GM12878 (cell line): ENCODE measurements at regions not wholly inside any gene's neighbourhood (a gene's known extent, or its start where the extent isn't known, plus 50 kb on each side); places are given as distances from the start of the nearest gene placed in this dataset.

Experiments
- ATAC-seq: fragments of 200-7000 bp; cut with Tn5 transposase; 3 replicates; pipeline ENCODE4 v1.9.1; 2020; ENCODE audit warnings: mild to moderate bottlenecking, moderate library complexity
- BruUV-seq: library from RNA; stranded (reverse); fragments of 400-500 nt; replicated peaks from 2 replicates; lab custom pipeline; 2021; lab: Mats Ljungman, UMichigan
- CTCF ChIA-PET: fragments of 300-600 bp; sonication (Branson Sonifier 250); formaldehyde crosslinking; extraction: SDS; loops from one replicate; lab custom pipeline; 2021; ENCODE audit warnings: inconsistent platforms; lab: Yijun Ruan, JAX
- POLR2A ChIA-PET: fragments of 350-600 bp; formaldehyde crosslinking; extraction: SDS; loops from one replicate; lab custom pipeline; 2021; ENCODE audit warnings: inconsistent platforms; lab: Charles Lee
- RAD21 ChIA-PET: fragments of 300-600 bp; sonication (Branson Sonifier 250); formaldehyde crosslinking; loops from one replicate; lab custom pipeline; 2023; ENCODE audit warnings: antibody characterized with exemption; ENCODE audit not compliant: unreplicated experiment; lab: Charles Lee
- SMC1A ChIA-PET: fragments of 300-600 bp; sonication (Branson Sonifier 250); formaldehyde crosslinking; loops from one replicate; lab custom pipeline; 2023; ENCODE audit not compliant: unreplicated experiment, uncharacterized antibody; lab: Charles Lee
- DNase-seq: peaks from one replicate; pipeline ENCODE4 v3.0.0-alpha.2; 2011; ENCODE audit warnings: low read depth, low spot score
- FAIRE-seq: peaks from 3 replicates; lab custom pipeline; 2011; peaks lifted over from hg19 to GRCh38; lab: Jason Lieb, UNC
- H2AFZ ChIP-seq: 2 replicates; pipeline ENCODE4 v1.6.0; 2011; ENCODE audit warnings: low read depth, low read length, control low read depth; ENCODE audit not compliant: control insufficient read depth
- H3K27ac ChIP-seq: 2 replicates; pipeline ENCODE4 v1.5.1; 2011; ENCODE audit warnings: control low read depth; ENCODE audit not compliant: control insufficient read depth, insufficient read depth
- H3K27me3 ChIP-seq, 2 experiments: replicated peaks in 1 of 2; 2 replicates each; pipeline versions ENCODE4 v1.6.0 to v1.6.1; 2011; ENCODE audit warnings: low read length in 1 of 2; ENCODE audit not compliant: control insufficient read depth in 2 of 2, insufficient read depth in 2 of 2
- H3K36me3 ChIP-seq, 2 experiments: 2 replicates each; pipeline ENCODE4 v1.5.1; 2011; ENCODE audit warnings: low read length in 1 of 2; ENCODE audit not compliant: control insufficient read depth in 2 of 2, insufficient read depth in 2 of 2
- H3K4me1 ChIP-seq: 2 replicates; pipeline ENCODE4 v1.6.1; 2011; ENCODE audit warnings: mild to moderate bottlenecking, low read length, moderate library complexity, mixed read lengths; ENCODE audit not compliant: control insufficient read depth, insufficient read depth
- H3K4me2 ChIP-seq: 2 replicates; pipeline ENCODE4 v1.6.0; 2011; ENCODE audit warnings: control low read depth; ENCODE audit not compliant: control insufficient read depth, insufficient read depth
- H3K4me3 ChIP-seq: fragments of 200-600 bp; sonication (generic); 2 replicates; pipeline ENCODE4 v1.5.1; 2016
- H3K79me2 ChIP-seq: 2 replicates; pipeline ENCODE4 v1.6.0; 2011; ENCODE audit warnings: low read length; ENCODE audit not compliant: control insufficient read depth, insufficient read depth
- H3K9ac ChIP-seq: 2 replicates; pipeline ENCODE4 v1.8.0; 2011; ENCODE audit warnings: low read length, control low read depth, mixed read lengths; ENCODE audit not compliant: control insufficient read depth, insufficient read depth
- H3K9me3 ChIP-seq: replicated peaks from 3 replicates; pipeline ENCODE4 v1.5.1; 2011; ENCODE audit warnings: mild to moderate bottlenecking, low read length; ENCODE audit not compliant: control insufficient read depth, insufficient read depth
- H4K20me1 ChIP-seq: 2 replicates; pipeline ENCODE4 v1.6.0; 2011; ENCODE audit not compliant: control insufficient read depth, insufficient read depth
- BHLHE40 ChIP-seq, 2 experiments: fragments of 450-650 bp in 1 of 2; IDR thresholded peaks; 2 replicates each; pipeline ENCODE4 v1.6.1; 2011 to 2017; ENCODE audit warnings: low read depth in 2 of 2, borderline replicate concordance in 1 of 2, improper control_type of control experiment in 1 of 2, low read length in 1 of 2, mild to moderate bottlenecking in 1 of 2
- EGR1 ChIP-seq, 2 experiments: IDR thresholded peaks; 1 replicate in 1 of 2; 2 replicates in 1 of 2; pipeline ENCODE4 v1.6.1; 2011 to 2012; ENCODE audit warnings: low read depth in 2 of 2, low read length in 2 of 2, borderline replicate concordance in 1 of 2, mild to moderate bottlenecking in 1 of 2, moderate library complexity in 1 of 2
- EZH2 ChIP-seq: IDR thresholded peaks from 2 replicates; pipeline ENCODE4 v1.6.1; 2012; ENCODE audit warnings: low read depth, mild to moderate bottlenecking, control low read depth, inconsistent platforms, low read length, borderline replicate concordance; ENCODE audit not compliant: control insufficient read depth
- GABPA ChIP-seq: IDR thresholded peaks from 2 replicates; pipeline ENCODE4 v1.6.1; 2014; ENCODE audit warnings: antibody characterized with exemption, low read depth, mild to moderate bottlenecking, inconsistent platforms
- HDGF ChIP-seq: fragments of 450-650 bp; IDR thresholded peaks from 2 replicates; pipeline ENCODE4 v1.6.1; 2016; ENCODE audit warnings: antibody characterized with exemption
- IKZF1 ChIP-seq: fragments of 450-650 bp; conservative IDR thresholded peaks from 2 replicates; pipeline ENCODE4 v1.6.1; 2017; ENCODE audit warnings: antibody characterized with exemption, mild to moderate bottlenecking
- LARP7 ChIP-seq: fragments of 450-650 bp; IDR thresholded peaks from 2 replicates; pipeline ENCODE4 v1.6.1; 2017; ENCODE audit warnings: mild to moderate bottlenecking
- NFIC ChIP-seq: IDR thresholded peaks from 2 replicates; pipeline ENCODE4 v1.6.1; 2012; ENCODE audit warnings: low read depth, mild to moderate bottlenecking, inconsistent platforms, low read length, moderate library complexity
- NFYB ChIP-seq: IDR thresholded peaks from 2 replicates; pipeline ENCODE4 v1.6.1; 2011; ENCODE audit warnings: low read depth, mild to moderate bottlenecking, low read length, improper control_type of control experiment, moderate library complexity; ENCODE audit not compliant: insufficient read depth
- SIX5 ChIP-seq: IDR thresholded peaks from 2 replicates; pipeline ENCODE4 v1.6.1; 2011; ENCODE audit warnings: mild to moderate bottlenecking, low read depth, low read length, moderate library complexity; ENCODE audit not compliant: severe bottlenecking
- SREBF2 ChIP-seq: IDR thresholded peaks from 2 replicates; pipeline ENCODE4 v1.6.1; 2012; ENCODE audit warnings: mild to moderate bottlenecking, low read length
- STAT3 ChIP-seq: IDR thresholded peaks from 2 replicates; pipeline ENCODE4 v1.6.1; 2011; ENCODE audit warnings: low read depth, low read length, improper control_type of control experiment
- WGBS: methylation state at CpG from one replicate; pipeline ENCODE4 v1.1.6; 2016; ENCODE audit warnings: low lambda C conversion rate; ENCODE audit not compliant: insufficient replicate concordance, insufficient coverage; ENCODE audit errors: missing lambda C conversion rate; 5-methylcytosine and 5-hydroxymethylcytosine counted together
- in situ Hi-C: fragments of 300-500 bp; cut with MboI; formaldehyde crosslinking; loops from 9 replicates; pipeline ENCODE4 v1.14.3; 2018; ENCODE audit warnings: mixed read lengths
- intact Hi-C: fragments of 100-400 bp; cut with micrococcal nuclease; formaldehyde crosslinking; loops from one replicate; pipeline ENCODE4 v1.14.2; 2022; ENCODE audit not compliant: unreplicated experiment

DNA sequence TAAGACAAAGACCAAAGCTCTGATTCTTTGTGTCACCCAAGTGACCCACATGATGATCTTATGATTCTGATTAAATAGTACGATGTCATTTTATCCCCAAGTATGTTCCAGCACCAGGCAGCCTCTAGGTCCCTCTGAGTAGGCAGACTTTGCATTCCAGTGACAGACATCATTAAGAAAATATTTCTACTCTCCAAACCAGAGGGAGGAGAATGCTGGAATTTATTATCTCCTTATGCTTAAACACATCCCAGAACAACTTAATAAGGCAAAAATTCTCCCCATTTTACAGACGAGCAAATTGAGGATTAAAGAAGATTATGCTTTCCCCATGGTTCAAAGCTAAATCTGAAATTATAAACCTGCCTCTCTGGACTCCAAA, 192.8 kb upstream of the CDH11 start:
- ChIA-PET CTCF (no interaction called here), RAD21 (no interaction called here), SMC1A (no interaction called here), POLR2A (no interaction called here)
- DNase-seq, result no peak
- Histone ChIP-seq H3K9ac (no peak overlapping the region), H2AFZ (no peak overlapping the region), H3K4me3 (no peak overlapping the region), H3K27ac (no peak overlapping the region), H3K9me3 (no peaks in the 10 kb centered on the region), H3K4me2 (no peak overlapping the region), H3K79me2 (no peaks in the 10 kb centered on the region), H3K36me3 (no peaks in the 10 kb centered on the region), H3K4me1 (no peaks in the 10 kb centered on the region), H3K27me3 (no peaks in the 10 kb centered on the region), H4K20me1 (no peaks in the 10 kb centered on the region)
- ATAC-seq, result no peak
- intact Hi-C loops (no loop called here), in situ Hi-C loops (no loop called here)
- FAIRE-seq, result no peak
- WGBS, result 44% methylated on average over 2 of the region's 2 CpGs
- TF ChIP-seq STAT3 (no peak), BHLHE40 (IDR thresholded peaks at IDR 0.05; ENCODE audit: borderline replicate concordance in 1 of 2, low read depth in 2 of 2, low read length in 1 of 2) (no peak), GABPA (no peak), EGR1 (IDR thresholded peaks at IDR 0.05; ENCODE audit: borderline replicate concordance in 1 of 2, low read depth in 2 of 2, low read length in 2 of 2) (no peak)
- BruUV-seq, result no TSS peak

GRCh38 chr16:65313936-65314626, 192.2 kb upstream of the CDH11 start:
- Histone ChIP-seq H3K27ac (no peak overlapping the region), H3K9me3 (no peaks in the 10 kb centered on the region), H3K79me2 (no peaks in the 10 kb centered on the region), H3K4me3 (no peak overlapping the region), H3K36me3 (no peaks in the 10 kb centered on the region), H3K4me1 (no peaks in the 10 kb centered on the region), H3K4me2 (no peak overlapping the region), H3K9ac (no peak overlapping the region), H3K27me3 (no peaks in the 10 kb centered on the region), H4K20me1 (no peaks in the 10 kb centered on the region), H2AFZ (no peak overlapping the region)
- FAIRE-seq (no peak), DNase-seq (no peak), ATAC-seq (no peak)
- intact Hi-C loops, result no loop called here
- ChIA-PET CTCF (no interaction called here), RAD21 (no interaction called here), POLR2A (no interaction called here), SMC1A (no interaction called here)
- TF ChIP-seq HDGF, result no peak
- no peak for TF ChIP-seq SIX5
- TF ChIP-seq NFIC, result no peak
- TF ChIP-seq IKZF1, result no peak
- no peak for TF ChIP-seq EZH2
- TF ChIP-seq NFYB, result no peak
- TF ChIP-seq LARP7, result no peak
- TF ChIP-seq SREBF2, result no peak
- in situ Hi-C loops, result no loop called here
- BruUV-seq, result no TSS peak
- WGBS, result 45% methylated on average over 5 of the region's 5 CpGs
